ENCODE measurements at regions not wholly inside any gene's neighbourhood (a gene's known extent, or its start where the extent isn't known, plus 50 kb on each side); places are given as distances from the start of the nearest gene placed in this dataset.

DNA sequence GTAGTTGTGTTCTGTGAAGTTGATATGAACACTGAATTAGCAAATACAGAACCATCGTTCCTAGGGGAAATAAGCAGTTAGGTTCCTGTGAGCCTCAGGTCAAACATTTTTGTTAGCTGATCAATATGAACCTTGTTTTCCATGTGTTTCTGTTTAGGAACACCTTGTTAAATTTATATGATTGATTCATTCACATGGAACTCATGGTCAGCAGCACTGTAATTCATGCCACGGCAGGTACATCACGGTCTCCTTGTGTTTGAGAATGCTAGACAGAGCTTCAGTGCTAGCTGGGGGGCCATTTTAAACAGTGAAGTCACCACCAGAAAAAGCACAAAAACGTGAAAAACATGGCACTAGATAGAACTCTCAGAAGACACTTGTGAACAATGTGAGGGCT, 62.2 kb downstream of the MYCN start:
- Histone ChIP-seq H3K4me3 (ENCODE audit: low read length) (no peak overlapping the region), H3K36me3 (ENCODE audit: control insufficient read depth, low read depth, low read length) (no peaks in the 10 kb centered on the region), H3K4me1 (ENCODE audit: control insufficient read depth, low read depth, low read length) (no peaks in the 10 kb centered on the region), H3K9ac (ENCODE audit: low read length) (no peak overlapping the region), H3K27me3 (ENCODE audit: control insufficient read depth, insufficient read depth, low read length) (no peaks in the 10 kb centered on the region), H3K9me3 (ENCODE audit: control insufficient read depth, low read depth, low read length) (no peaks in the 10 kb centered on the region), H3K27ac (ENCODE audit: low read length) (no peak overlapping the region)

DNA sequence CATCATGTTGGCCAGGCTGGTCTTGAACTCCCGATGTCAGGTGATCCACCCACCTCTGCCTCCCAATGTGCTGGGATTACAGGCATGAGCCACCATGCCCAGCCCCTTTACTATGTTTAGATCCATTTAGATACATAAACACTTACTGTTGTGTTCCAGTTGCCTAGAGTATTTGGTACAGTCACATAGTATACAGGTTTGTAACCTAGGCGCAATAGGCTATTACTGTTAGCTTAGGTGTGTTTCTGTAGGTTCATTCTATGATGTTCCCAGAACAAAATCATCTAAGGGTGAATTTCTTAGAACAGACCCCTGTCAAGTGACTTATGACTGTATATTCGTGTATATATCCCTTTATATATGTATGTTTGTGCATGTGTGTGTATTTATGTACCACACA, 61.8 kb downstream of the MYCN start:
- Histone ChIP-seq H3K9ac (ENCODE audit: low read length) (no peak overlapping the region), H3K36me3 (ENCODE audit: control insufficient read depth, low read depth, low read length) (no peaks in the 10 kb centered on the region), H3K4me1 (ENCODE audit: control insufficient read depth, low read depth, low read length) (no peaks in the 10 kb centered on the region), H3K27me3 (ENCODE audit: control insufficient read depth, insufficient read depth, low read length) (no peaks in the 10 kb centered on the region), H3K27ac (ENCODE audit: low read length) (no peak overlapping the region), H3K4me3 (ENCODE audit: low read length) (no peak overlapping the region), H3K9me3 (ENCODE audit: control insufficient read depth, low read depth, low read length) (no peaks in the 10 kb centered on the region)

DNA sequence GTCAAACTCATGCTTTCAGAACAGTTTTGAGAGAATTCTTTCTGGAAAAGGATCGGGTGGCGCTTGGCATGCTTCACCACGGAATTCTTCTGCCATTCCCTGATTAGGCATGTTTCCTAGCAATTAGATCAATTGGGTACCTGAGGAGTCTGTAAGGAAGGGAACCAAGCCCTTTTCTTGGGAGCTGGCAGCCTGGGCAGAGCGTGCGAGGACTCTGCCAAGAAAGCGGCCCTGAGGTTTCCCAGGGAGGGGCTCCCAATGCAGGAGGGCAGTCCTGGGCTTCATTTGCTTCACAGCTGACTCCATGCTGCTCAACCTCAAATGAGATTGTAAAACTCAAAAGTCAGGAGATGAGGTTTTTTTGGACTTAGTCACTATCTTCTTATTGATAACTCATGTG, 60.3 kb downstream of the MYCN start:
- Histone ChIP-seq H3K36me3 (ENCODE audit: control insufficient read depth, low read depth, low read length) (no peaks in the 10 kb centered on the region), H3K4me3 (ENCODE audit: low read length) (no peak overlapping the region), H3K9me3 (ENCODE audit: control insufficient read depth, low read depth, low read length) (no peaks in the 10 kb centered on the region), H3K9ac (ENCODE audit: low read length) (no peak overlapping the region), H3K27me3 (ENCODE audit: control insufficient read depth, insufficient read depth, low read length) (no peaks in the 10 kb centered on the region), H3K27ac (ENCODE audit: low read length) (no peak overlapping the region), H3K4me1 (ENCODE audit: control insufficient read depth, low read depth, low read length) (no peaks in the 10 kb centered on the region)

DNA sequence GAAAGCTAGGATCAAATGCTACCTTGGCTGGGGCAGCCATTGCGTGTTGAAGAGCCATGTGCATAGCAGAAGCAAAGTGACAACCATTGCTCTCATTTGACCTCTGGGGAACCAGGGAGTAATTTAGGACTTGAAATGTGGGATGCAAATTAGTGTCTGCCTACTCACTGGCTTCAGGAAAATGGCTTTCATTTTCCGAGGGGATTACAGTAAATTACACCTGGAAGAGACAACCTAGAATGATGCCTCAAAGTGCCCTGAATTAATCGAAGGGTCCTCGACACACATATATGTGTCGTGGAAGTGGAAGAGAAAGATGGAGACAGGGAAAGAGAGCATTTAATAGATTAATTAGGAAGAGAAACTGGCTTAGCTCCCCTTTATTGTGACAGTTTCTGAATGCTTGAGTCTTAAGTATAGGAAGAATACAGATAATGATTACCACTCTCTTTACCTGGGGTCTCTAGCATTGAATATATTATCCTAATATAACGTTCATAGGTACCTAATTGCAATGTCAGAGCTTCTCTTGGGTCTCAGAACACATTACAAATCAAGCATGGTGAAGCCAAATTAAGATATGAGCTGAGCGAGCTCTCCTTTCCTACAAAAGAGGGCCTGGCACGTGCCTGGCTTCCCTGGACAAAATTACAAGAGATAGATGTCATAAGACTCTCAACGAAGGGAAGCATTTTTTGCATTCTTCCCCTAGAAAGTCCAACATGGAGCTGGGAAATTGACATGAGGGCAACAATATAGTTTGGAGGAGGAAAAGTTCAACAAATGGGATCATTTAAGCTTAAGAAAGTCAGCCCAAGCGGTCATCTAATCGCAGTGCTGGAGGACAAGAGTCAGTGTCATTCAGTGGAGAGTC, 59.5 kb downstream of the MYCN start:
- Histone ChIP-seq H3K9me3 (ENCODE audit: control insufficient read depth, low read depth, low read length) (no peaks in the 10 kb centered on the region), H3K9ac (ENCODE audit: low read length) (no peak overlapping the region), H3K4me3 (ENCODE audit: low read length) (no peak overlapping the region), H3K4me1 (ENCODE audit: control insufficient read depth, low read depth, low read length) (no peaks in the 10 kb centered on the region), H3K36me3 (ENCODE audit: control insufficient read depth, low read depth, low read length) (no peaks in the 10 kb centered on the region), H3K27me3 (ENCODE audit: control insufficient read depth, insufficient read depth, low read length) (no peaks in the 10 kb centered on the region), H3K27ac (ENCODE audit: low read length) (no peak overlapping the region)

DNA sequence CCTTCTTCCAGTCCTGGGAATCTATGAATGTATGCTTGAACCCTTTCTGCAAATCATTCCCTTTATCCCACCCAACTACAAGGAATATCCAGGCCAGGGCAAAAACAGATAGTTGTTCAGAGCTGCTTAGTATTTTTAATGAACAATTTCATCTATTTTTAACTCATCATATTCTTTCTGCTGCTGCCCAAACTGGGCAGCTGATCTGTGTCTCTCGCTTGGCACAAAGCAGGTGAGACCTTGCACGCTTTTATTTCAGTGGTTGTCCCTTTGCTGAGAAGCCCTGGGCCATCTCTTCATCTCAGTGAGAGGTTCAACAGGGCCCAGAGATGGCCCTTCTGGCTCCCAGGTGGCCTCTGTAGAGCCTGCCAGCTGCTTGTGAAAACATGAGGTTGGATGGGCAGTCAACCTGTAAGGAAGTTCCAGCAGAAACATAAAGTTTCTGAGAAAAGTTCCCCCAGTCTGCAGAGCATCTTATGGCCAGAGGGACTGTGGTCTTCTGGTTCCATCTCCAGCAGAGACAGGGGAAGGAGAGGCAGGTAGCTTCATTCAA, 57.5 kb downstream of the MYCN start:
- no peak overlapping the region for H3K4me3 ChIP-seq (ENCODE audit: low read length)
- no peaks in the 10 kb centered on the region for H3K36me3 ChIP-seq (ENCODE audit: control insufficient read depth, low read depth, low read length)
- no peak overlapping the region for H3K27ac ChIP-seq (ENCODE audit: low read length)
- no peaks in the 10 kb centered on the region for H3K9me3 ChIP-seq (ENCODE audit: control insufficient read depth, low read depth, low read length)
- H3K4me1 ChIP-seq (ENCODE audit: control insufficient read depth, low read depth, low read length): no peaks in the 10 kb centered on the region
- no peaks in the 10 kb centered on the region for H3K27me3 ChIP-seq (ENCODE audit: control insufficient read depth, insufficient read depth, low read length)
- H3K9ac ChIP-seq (ENCODE audit: low read length): no peak overlapping the region

DNA sequence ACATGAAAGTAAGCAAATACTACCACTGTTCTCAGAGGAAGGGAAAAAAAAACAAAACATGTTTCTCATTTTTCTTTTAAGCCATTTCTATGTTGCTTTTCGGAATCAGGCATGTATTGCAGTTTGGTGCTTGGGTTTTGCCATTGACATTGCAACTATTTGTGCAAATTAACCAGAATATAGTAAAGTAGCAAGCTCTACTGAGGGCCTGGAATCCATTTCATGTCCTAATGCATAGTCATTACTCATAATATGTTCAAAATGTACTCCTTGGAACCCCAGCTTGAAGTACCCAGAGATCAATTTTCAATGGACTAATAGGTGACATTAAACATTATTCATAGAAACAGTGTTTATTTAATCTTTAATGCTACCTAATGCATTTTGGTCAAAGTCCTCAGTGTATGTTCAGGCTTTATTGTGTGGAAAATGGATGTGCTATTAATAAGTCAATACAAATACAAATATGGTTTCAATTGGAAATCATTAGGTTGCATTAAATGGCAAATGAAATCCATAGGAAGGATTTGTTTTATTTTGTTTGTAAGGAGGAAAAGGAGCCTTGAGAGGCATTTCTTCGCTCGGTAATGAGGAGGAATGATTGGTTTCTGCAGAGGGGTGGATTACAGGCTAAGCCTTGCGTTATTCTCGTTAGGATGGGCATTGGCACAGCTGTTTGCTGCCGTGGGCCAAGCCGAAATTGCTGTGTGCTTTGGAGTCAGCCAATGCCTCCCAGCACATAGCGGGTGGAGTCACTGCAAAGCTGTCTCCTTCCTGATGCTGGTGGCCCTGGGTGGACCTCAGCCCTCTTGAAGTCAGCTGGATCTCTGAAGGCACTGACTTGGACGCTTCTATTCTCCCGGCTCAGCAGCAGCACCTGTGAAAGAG, 56.4 kb downstream of the MYCN start:
- no peak overlapping the region for H3K4me3 ChIP-seq (ENCODE audit: low read length)
- no peaks in the 10 kb centered on the region for H3K9me3 ChIP-seq (ENCODE audit: control insufficient read depth, low read depth, low read length)
- no peak overlapping the region for H3K27ac ChIP-seq (ENCODE audit: low read length)

More for the DNA sequence above, 56.4 kb downstream of the MYCN start:
- peaks cover 3% of the 10 kb centered on the region for H3K4me1 ChIP-seq (ENCODE audit: control insufficient read depth, low read depth, low read length)
- no peaks in the 10 kb centered on the region for H3K27me3 ChIP-seq (ENCODE audit: control insufficient read depth, insufficient read depth, low read length)
- H3K36me3 ChIP-seq (ENCODE audit: control insufficient read depth, low read depth, low read length): no peaks in the 10 kb centered on the region
- no peak overlapping the region for H3K9ac ChIP-seq (ENCODE audit: low read length)

Data from iPS-18a (cell line).